PFSK-1 (cell line): ENCODE measurements at regions not wholly inside any gene's neighbourhood (a gene's known extent, or its start where the extent isn't known, plus 50 kb on each side); places are given as distances from the start of the nearest gene placed in this dataset.

Experiments
- FOXP2 ChIP-seq: optimal IDR thresholded peaks from 2 replicates; pipeline ENCODE3; 2011; ENCODE audit warnings: borderline replicate concordance, control low read depth, inconsistent platforms; ENCODE audit not compliant: insufficient read depth; ENCODE audit errors: extremely low read length, extremely low read depth
- POLR2AphosphoS5 ChIP-seq: IDR thresholded peaks from 2 replicates; pipeline ENCODE4 v1.6.1; 2012; ENCODE audit warnings: low read depth, mild to moderate bottlenecking, control low read depth, low read length, moderate library complexity
- SIN3A ChIP-seq: IDR thresholded peaks from 2 replicates; pipeline ENCODE4 v1.6.1; 2012; ENCODE audit warnings: mild to moderate bottlenecking, low read length, moderate library complexity, borderline replicate concordance; ENCODE audit not compliant: insufficient read depth
- TAF1 ChIP-seq: IDR thresholded peaks from 2 replicates; pipeline ENCODE4 v1.6.1; 2012; ENCODE audit warnings: low read length, control low read depth, borderline replicate concordance; ENCODE audit not compliant: insufficient read depth
- TF ChIP-seq, protein P1 (sequence below), 2 experiments: IDR thresholded peaks; 2 replicates each; pipeline versions ENCODE4 v1.6.1 to v1.8.0; 2011 to 2012; ENCODE audit warnings: low read depth in 2 of 2, low read length in 2 of 2, control low read depth in 1 of 2, inconsistent platforms in 1 of 2, mild to moderate bottlenecking in 1 of 2, moderate library complexity in 1 of 2; ENCODE audit not compliant: insufficient read depth in 1 of 2

DNA sequence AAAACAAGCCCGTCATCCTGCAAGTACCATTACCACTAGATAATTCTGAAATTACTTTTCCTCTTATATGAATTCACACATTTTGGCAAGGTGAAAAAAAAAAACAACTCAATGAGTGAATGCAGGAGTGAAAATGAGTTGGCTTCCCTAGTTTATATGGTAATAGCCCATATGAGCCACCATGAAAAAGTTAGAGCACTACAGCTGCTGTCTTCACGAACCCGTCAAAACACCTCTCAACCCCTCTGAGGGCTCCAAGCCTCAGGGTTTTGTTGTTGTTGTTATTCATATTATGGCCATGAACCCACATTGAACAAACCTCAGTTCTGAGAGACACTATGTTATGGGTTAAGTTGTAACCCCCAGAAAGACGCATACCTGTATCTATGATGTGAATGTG is 289.9 kb upstream of the CAND1 start:
- no peak for TF ChIP-seq FOXP2
- no peak for TF ChIP-seq SIN3A
- TF ChIP-seq TAF1 = no peak
- TF ChIP-seq, protein P1, sequence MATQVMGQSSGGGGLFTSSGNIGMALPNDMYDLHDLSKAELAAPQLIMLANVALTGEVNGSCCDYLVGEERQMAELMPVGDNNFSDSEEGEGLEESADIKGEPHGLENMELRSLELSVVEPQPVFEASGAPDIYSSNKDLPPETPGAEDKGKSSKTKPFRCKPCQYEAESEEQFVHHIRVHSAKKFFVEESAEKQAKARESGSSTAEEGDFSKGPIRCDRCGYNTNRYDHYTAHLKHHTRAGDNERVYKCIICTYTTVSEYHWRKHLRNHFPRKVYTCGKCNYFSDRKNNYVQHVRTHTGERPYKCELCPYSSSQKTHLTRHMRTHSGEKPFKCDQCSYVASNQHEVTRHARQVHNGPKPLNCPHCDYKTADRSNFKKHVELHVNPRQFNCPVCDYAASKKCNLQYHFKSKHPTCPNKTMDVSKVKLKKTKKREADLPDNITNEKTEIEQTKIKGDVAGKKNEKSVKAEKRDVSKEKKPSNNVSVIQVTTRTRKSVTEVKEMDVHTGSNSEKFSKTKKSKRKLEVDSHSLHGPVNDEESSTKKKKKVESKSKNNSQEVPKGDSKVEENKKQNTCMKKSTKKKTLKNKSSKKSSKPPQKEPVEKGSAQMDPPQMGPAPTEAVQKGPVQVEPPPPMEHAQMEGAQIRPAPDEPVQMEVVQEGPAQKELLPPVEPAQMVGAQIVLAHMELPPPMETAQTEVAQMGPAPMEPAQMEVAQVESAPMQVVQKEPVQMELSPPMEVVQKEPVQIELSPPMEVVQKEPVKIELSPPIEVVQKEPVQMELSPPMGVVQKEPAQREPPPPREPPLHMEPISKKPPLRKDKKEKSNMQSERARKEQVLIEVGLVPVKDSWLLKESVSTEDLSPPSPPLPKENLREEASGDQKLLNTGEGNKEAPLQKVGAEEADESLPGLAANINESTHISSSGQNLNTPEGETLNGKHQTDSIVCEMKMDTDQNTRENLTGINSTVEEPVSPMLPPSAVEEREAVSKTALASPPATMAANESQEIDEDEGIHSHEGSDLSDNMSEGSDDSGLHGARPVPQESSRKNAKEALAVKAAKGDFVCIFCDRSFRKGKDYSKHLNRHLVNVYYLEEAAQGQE (IDR thresholded peaks at IDR 0.05; ENCODE audit: insufficient read depth in 1 of 2, low read depth in 2 of 2, low read length in 2 of 2) = no peak
- no peak for TF ChIP-seq POLR2AphosphoS5

DNA sequence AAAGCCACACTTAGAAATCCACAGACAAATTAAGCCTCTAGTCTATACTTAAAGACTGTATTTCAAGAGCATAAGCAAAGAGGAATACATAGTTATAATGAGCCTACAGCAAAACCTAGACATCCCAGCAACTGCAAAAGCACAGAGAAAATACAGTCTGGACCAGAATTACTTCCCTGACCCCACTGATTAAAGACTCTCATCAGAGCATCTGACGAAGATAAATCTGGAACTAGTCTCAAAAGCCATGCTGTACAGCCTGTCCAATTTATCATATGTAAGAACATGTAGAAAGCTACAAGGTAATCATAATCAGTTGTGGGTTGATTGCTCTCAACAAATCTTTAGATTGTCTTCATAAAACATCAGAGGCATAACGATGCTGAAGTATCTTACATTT is 285.1 kb upstream of the CAND1 start:
- no peak for TF ChIP-seq SIN3A
- no peak for TF ChIP-seq FOXP2
- no peak for TF ChIP-seq POLR2AphosphoS5
- TF ChIP-seq TAF1 = no peak
- TF ChIP-seq, protein P1 (IDR thresholded peaks at IDR 0.05; ENCODE audit: insufficient read depth in 1 of 2, low read depth in 2 of 2, low read length in 2 of 2) = no peak

DNA sequence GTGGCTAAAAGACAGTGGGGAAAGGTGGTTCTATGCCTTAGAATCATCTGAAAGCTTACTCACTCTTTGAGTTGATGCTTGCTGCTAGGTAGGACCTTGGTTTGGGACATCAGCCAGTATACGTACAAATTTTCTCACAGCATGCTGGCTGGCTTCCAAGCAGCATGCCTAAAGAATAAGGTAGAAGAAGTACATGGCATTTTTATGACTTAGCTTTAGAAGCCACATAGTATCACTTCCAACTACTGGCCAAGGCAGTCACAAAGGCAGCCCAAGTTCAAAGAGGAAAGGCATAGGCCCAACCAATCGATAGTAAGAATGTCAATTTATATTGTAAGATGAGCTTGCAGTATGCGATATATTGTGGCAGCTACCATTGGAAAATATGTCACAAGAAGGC is 284.2 kb upstream of the CAND1 start:
- TF ChIP-seq, protein P1 (IDR thresholded peaks at IDR 0.05; ENCODE audit: insufficient read depth in 1 of 2, low read depth in 2 of 2, low read length in 2 of 2) = no peak
- TF ChIP-seq TAF1 = no peak
- TF ChIP-seq FOXP2 = no peak
- TF ChIP-seq SIN3A = no peak
- TF ChIP-seq POLR2AphosphoS5 = no peak

DNA sequence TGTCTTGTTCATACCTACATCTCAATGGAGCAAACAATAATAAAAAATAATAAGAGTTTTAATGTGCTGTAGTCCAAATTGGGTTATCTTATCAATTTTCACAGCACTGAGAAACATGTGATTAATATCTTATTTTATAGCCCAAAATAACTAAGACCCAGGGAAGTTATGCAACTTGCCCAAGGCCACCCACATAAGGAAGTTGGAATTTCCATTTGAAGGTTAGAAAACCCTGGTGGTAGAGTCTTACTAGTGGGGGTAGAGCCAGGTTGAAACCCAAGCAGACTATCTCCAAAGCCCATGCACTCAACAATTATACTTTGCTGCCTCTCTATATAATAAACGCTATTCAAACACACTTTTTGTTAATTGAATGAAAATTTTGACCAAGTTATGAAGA is 270.0 kb upstream of the CAND1 start:
- TF ChIP-seq FOXP2 (no peak), SIN3A (no peak)

DNA sequence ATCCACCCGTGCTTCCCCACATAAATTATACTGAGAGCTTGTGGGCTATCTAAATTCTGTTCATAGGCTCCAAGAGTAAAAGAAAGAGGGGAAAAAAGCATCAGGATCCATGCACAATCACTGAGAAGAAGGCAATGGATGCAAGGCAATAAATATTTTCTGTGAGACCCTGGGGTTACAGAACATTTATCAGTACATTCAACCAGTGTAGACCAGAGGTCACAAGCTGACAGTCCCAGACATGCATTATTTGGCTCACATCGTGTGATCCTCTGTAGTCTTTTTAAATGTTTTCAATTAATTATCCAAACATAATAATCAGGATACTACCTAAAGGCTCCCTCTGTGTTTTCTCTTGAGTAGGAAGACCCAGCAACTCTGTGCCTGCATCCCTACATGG is 267.9 kb upstream of the CAND1 start:
- TF ChIP-seq, protein P1 (IDR thresholded peaks at IDR 0.05; ENCODE audit: insufficient read depth in 1 of 2, low read depth in 2 of 2, low read length in 2 of 2) = no peak
- TF ChIP-seq TAF1 = no peak
- no peak for TF ChIP-seq FOXP2
- no peak for TF ChIP-seq POLR2AphosphoS5
- TF ChIP-seq SIN3A = no peak

DNA sequence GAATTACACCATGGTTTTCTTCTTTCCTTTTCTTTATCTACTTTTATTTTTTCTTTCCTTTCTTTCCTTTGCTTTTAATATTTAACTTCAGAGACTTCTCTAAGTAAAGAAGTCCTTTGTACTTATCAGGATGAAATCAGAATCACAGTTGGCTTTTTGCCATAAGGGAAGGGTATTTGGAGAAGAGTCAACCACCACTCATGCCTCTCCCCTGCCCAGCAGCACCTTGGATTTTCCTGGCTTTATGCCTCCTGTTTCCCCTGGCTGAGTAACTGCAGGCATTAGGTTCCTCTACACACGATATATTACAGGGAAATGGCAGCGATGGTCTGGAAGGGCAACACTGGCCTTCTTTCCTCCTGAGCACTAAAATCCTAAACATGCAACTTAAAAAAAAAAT is 266.4 kb upstream of the CAND1 start:
- no peak for TF ChIP-seq SIN3A
- no peak for TF ChIP-seq POLR2AphosphoS5

DNA sequence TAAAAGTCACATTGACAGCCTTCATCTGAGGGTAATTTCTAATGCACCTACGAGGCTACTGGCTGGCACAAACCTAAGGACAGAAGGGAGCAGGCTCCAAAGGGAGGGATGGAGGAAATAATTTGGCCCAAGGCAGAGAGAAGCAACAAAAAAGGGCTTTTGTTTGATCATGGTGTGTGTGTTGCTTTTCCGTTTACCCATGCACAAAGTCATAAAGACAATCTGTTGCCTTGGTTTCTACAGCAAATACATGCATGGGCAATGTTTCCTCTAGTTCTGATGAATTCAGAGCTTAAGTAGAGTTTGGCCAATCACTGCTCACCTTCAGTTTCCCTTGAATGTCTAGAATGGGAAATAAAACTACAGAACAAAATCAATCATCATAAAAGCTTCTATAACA is 262.5 kb upstream of the CAND1 start:
- TF ChIP-seq FOXP2 (no peak), SIN3A (no peak), TAF1 (no peak), POLR2AphosphoS5 (no peak)
- TF ChIP-seq, protein P1 (IDR thresholded peaks at IDR 0.05; ENCODE audit: insufficient read depth in 1 of 2, low read depth in 2 of 2, low read length in 2 of 2) = no peak
